Endometrial microvascular endothelial cells (primary cell): ENCODE measurements at regions not wholly inside any gene's neighbourhood (a gene's known extent, or its start where the extent isn't known, plus 50 kb on each side); places are given as distances from the start of the nearest gene placed in this dataset.
"Not testable (repeated sequence)": the region's sequence is repeated elsewhere in the genome, so short reads cannot be mapped to it uniquely, and the experiment has no call there.

Experiments
- in situ Hi-C: cut with HindIII; loops from 2 replicates; pipeline ENCODE4 v1.10.0; 2017; ENCODE audit warnings: low sequenced_read_pairs, low pct_unique_long_range_greater_than_20kb; ENCODE audit errors: inconsistent ontology term

DNA sequence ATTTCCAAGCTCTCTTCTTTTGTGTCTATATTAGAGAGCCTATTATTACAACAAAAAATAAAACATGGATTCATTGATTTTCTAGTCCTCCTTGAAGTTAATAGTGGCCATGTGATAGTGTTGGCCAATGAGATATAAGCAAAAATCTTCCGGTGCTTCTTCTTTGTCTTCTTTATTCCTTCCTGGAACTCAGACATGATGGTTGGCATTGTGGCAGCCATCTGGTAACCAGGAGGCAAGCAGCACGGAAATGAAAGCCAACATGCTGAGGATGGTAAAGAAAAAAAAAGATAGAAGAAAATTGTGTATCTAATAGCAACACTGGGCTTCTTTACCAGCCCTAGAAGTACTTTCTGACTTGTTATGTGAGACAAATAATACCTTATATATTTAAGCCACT, 50.8 kb upstream of the SEL1L start:
- in situ Hi-C loops = no loop called here

DNA sequence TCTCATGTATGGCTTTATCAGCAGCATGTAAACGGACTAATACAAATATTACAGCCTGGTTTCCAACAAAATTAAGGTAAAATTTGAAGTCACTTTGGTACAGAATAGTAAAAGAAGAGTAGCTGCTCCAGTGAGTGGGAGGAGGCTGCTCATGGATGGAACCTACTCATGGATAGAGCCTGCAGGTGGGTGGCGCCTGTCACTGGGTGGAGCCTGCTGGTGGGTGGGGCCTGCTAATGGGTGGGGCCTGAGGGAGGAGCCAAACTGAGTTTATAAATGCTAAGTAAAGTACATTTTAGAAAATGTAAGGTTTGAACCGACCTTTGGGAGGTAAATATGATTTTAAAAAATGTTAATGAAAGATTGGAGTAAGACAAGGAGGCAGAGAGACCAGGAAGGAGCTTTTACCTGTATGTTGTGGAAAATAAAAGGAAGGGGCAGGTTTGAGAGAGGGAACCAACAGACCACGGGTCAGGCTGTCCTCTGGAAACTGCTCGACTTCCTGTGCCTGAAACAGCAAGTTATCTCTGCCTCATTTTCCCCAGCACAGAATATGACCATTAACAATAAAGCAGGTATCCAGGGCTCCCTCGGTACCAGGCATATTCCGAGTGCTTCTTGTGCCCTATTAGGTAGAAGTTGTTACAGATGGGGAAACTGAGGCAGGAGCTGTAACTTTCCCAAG, 55.9 kb upstream of the SEL1L start:
- in situ Hi-C loops = no loop called here

DNA sequence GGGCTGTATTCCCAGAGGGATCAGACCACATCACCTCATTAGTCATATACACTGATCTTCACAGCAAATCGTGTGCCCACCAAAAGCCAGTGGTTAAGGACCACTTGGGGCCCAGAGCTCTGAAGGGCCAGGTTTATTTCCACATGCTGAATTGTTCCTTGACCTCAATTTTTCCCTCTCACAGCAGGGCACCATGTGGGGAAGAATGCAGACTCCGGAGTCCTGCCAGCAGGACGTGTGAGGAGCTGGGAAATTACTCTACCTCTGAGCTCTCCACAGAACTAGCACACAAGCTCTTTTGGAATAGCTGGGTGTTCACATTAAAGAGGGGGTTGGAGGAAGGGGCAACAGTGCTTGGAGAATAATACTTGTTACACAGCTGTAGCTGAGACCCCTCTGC, 57.6 kb upstream of the SEL1L start:
- in situ Hi-C loops = no loop called here

DNA sequence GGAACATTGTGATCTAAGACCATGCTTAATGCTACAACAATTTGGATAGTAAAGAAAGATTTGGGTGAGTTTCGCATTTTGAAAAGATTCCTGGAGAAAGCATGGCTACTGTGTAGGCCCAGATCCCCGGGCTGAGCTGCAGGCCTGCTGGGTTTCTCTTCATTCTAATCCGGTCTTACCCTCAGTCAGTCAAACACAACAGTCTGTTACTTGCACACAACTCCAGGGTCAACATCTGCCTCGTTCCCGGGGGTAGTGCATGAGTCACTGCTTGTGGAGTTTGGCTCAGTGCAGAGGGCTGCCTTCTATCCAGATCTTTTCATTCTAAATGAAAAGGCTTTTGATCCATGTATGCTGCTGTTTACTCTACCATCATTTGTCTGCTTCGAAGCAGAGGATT, 60.4 kb upstream of the SEL1L start:
- in situ Hi-C loops = no loop called here

DNA sequence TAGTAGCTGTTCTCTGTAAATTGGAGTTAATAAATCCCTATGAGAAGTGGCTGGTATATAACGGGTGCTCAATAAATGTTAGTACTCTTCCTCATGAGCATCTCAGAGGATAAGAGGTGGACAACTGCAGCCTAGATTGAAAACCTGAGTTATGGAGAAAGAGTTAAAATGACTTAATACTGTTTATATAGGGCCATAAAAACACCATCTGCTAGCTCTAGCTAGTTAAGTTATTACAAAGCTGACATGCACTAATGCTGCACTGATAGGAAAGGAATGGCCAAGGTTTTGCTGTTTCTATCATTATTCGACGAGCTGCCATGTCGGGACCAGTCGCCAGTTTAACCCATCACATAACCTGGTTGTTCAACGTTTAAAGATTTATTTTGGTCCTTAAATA, 72.0 kb upstream of the SEL1L start:
- in situ Hi-C loops = no loop called here

DNA sequence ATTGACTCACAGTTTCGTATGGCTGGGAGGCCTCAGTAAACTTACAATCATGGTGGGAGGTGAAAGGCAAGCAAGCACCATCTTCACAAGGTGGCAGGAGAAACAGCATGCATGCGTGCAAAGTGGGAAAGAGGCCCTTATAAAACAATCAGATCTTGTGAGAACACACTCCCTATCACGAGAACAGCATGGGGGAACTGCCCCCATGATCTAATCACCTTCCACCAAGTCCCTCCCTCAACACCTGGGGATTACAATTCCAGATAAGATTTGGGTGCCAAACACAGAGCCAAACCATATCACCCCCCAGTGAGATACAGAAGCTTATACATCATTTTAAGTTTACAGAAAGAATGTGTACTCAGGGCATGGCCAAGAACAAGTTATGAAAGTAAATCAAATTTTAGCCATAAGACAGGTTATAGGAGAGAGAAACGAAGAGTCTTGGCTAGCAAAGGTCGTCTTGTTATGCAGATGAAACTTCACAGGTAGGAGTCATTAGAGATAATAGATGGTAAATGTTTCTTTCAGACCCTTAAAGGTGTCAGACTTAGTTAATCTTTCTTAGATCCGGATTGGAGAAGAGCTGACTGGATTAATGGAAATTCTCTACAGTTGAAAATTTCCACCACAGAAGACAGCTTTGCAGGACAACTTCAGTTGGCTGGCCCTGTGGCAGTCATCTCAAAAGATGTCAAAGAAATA, 79.8 kb upstream of the SEL1L start:
- in situ Hi-C loops = no loop called here

DNA sequence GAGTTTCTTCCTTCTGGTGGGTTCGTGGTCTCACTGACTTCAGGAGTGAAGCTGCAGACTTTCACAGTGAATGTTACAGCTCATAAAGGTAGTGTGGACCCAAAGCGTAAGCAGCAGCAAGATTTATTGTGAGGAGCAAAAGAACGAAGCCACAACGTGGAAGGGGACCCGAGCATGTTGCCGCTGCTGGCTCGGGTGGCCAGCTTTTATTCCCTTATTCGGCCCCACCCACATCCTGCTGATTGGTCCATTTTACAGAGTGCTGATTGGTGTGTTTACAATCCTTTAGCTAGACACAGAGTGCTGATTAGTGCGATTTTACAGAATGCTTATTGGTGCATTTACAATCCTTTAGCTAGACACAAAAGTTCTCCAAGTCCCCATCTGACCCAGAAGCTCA, 80.6 kb upstream of the SEL1L start:
- in situ Hi-C loops = not testable (repeated sequence)

DNA sequence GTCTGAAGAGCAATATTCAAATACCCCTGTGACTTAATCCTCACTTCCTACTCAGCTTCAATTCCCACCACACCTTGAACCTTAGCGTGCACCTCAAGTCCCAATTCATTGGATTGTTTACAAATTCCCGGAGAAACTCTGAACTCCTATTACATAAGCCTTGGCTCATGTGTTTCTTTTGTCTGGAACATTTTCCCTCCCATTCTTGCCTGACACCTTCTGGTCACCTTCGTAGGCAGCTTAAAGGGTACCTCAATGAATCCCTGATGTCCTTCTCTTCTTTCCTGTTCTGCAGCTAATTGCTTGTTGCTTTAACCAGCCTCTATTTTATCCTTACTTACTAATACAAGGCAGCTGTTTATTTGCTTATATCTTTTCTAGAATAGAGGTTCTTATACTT, 85.0 kb upstream of the SEL1L start:
- in situ Hi-C loops = no loop called here

DNA sequence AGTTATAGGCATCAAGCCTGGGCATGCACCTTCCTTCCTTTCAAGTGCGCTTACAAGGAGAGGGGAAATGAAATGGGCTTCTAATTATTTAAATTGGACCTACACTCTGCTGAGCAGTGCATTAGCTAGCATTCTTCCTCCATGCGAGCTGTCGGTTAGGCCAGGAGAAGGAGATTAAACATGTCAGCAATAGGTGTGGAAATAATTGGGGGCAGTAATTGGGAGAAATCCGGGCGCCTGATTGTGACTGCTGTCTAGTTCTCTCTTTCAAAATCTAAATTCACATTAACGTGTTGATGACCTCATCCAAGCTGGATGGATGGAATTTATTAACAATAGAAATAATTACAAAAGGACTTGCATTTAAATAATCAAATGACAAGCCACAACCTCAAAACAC, 86.2 kb upstream of the SEL1L start:
- in situ Hi-C loops = no loop called here

DNA sequence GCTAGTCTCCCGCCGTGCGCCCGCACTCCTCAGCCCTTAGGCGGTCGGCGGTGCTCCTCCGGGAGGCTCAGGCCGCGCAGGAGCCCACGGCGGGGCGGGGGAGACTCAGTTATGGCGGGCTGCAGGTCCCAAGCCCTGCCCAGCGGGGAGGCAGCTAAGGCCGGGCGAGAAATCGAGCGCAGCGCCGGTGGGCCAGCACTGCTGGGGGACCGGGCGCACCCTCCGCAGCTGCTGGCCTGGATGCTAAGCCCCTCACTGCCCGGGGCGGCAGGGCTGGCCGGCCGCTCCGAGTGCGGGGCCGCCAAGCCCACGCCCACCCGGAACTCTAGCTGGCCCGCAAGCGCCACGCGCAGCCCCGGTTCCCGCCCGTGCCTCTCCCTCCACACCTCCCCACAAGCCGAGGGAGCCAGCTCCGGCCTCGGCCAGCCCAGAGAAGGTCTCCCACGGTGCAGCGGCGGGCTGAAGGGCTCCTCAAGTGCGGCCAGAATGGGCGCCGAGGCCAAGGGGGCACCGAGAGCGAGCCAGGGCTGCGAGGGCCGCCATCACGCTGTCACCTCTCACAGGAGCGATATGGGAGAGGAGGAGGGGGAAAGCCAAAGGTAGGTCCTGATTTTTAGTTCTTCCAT, 90.2 kb upstream of the SEL1L start:
- in situ Hi-C loops = not testable (repeated sequence)

DNA sequence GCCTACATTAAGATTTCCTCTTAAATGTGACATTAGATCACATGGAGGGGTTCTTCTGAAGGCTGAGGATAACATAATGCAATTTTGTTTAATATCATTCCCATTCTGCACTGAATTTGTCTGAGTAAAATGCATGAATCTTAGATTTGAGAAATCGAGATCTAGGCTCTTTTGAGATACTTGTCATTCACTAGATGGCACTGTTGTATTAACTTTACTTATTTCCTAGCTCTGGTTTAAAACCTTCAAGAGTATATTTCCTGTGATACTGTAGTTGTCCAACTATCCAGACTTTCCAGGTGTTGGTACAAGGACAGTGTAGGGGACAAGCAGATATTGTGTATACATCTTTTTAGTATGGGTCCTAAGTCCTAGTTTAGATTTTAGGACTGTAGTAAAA, 91.7 kb upstream of the SEL1L start:
- in situ Hi-C loops = no loop called here

DNA sequence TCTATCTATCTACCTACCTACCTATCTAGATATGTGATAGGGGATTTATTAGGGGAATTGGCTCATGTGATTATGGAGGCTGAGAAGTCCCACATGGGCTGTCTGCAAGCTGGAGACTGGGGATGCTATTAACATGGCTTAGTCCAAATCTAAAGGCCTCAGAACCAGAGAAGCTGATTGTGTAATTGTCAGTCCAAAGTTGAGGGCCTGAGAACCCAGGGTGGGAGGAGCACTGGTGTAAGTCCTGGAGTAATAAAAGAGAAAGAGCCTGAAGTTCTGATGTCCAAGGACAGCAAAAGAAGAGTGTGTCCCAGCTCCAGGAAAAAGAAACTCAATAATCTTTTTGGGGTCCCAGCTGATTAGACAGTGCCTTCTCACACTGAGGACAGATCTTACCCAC, 98.5 kb upstream of the SEL1L start:
- in situ Hi-C loops = no loop called here

DNA sequence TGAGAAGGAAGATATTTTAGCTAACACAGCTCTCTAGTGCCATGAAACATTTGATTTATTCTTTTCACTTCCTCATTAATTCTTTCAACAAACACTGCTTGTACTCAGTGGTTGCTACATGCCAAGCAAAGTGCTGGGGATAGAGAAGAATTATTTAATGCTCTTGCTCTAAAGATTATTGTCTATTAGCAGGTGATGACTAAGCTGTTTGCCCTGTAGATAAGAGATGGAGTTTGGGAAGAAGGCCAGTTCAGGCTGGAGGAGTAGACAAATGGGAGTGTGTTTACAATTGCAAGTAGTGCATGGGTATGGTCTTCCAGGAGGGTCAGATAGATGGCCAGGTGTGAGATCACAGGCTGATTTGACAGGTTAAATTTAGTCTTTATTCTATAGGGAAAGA, 99.8 kb upstream of the SEL1L start:
- in situ Hi-C loops = no loop called here

DNA sequence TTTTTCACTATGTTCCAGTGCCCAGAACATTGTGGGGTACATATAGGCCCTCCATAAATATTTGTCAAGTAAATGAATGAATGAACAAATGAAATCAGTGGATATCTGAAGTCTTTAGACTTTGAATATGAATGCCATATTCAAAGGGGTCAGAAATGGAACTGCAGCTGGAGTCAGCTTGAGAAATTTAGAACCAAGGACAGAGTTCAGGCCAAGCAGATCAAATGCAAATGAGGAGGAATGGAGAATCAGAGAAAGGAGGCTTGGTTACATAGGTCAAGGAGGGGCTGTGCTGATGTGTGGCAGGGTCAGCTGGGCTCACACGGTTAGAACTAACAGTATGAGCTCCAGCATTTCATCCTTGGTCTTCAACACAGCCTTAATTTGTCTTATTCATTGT, 104.0 kb upstream of the SEL1L start:
- in situ Hi-C loops = no loop called here

DNA sequence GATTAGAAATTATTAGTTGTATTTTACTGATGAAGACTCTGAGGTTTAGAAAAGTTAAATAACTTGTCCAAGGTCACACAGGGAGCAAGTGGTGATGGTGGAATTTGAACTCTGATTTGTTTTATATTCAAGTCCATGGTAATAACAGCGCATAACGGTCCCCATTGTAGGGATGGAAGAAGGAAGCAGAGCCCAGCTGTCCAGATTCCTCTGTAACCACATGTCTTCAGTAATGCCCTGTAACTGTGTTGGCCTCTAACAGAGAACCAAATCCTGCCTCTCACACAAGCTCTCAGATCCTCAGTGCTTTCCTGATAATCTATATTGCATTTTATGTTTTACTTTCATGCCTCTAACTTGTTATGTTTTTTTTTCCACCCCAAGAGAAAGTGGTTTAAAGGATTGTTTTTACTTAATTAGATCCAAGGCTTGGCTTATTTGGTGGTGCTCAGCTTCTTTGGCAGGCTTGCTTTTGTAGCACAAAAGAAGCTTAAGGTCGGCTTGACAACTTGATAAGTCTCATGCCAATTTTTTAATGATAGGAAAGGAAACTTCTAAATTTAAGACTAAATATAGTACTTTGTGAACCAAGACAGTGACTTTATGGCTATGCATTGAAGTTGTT, 105.1 kb upstream of the SEL1L start:
- in situ Hi-C loops = no loop called here

DNA sequence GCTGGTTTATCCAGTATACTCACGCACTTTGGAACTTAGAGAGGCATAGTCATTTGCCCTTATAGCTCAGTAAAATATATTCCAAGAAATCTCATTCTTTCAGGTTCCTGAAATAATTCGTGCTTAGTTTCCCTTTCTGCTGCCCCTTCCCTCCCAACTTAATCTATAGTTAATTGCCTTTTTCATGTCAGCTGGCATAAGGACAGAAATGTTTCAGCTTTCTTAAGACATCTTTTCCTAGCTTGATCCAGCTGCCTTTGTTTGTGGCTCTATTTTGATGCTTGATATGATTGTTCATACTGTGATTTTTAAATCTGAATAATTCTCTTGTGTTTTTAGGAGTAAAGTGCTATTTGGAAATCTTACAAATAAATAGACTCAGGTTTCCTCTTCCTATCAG, 120.0 kb upstream of the SEL1L start:
- in situ Hi-C loops = no loop called here

DNA sequence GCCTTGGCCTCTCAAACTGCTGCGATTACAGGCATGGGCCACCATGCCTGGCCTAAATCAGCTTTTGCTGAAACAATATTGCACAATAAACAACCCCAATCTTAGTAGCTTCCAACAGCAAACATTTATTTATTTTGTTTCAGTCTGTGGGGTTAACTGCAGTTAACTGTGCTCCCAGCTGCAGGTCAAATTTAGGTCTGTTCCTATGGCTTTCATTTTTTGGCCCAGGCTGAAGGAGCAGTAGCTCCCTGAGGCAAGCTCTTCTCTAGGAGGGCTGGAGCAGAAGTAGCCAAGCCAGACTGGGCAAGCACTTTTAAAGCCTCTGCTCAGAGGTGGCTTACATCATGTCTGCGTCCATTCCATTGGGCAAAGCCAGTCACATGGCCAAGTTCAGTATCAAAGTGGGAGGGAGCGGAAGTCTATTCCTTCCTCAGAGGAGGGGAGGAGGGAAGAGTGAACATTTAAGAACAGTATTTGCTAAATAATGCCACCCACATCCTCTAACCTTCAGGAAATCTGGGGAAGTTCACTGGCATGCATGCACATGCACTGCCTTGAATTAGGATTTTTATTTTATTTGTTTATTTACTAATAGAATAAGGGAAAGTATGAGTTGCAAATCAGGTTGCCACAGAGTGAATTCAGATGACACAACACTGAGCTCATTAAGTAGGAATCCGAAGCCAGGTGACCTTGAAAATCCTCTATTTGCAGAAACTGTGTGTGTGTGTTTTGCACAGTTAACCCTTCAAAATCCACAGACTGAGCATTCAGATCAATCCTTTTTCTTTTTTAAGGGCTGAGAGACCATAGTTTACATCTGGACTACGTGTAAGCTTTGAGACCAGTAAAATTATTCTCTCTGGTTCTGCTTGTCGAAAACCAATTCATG, 122.0 kb upstream of the SEL1L start:
- in situ Hi-C loops = no loop called here

DNA sequence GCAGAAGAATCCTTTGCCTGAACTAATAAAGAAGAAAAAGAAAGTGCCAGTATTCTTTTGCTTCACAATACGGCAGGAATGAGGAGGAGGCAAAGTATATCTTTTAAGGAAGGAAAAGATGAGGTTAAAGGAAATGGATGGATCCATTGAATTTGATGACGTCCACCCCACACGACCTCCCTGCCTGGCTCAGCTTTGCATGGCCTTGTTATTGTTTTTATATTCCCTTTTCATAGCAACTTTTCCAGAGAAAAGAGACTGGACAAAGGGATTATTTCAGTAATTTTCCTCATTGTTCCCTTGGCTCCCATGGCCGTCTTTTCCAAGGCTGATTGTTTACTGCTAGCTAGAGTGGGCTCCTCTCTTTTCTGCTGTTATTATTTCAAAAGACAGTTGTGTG, 123.2 kb upstream of the SEL1L start:
- in situ Hi-C loops = no loop called here

DNA sequence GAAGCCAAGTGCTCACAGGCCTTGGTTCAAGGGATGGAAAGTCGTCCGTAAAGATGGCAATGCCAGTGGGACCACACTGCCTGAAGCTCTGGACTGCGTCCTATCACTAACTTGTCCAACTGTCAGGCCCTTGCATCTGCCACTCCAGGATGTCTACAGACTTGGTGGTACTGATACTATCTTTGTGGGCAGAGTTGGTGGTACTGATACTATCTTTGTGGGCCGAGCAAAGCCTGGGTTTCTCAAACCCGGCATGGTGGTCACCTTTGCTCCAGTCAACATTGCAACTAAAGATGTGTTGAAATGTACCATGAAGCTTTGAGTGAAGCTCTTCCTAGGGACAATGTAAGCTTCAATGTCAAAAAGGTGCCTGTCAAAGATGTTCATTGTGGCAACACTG, 128.4 kb upstream of the SEL1L start:
- in situ Hi-C loops = no loop called here
